Lower lobe of right lung (tissue), 2 donors: ENCODE measurements at regions not wholly inside any gene's neighbourhood (a gene's known extent, or its start where the extent isn't known, plus 50 kb on each side); places are given as distances from the start of the nearest gene placed in this dataset.
A peak's percentile ranks its signal among the peaks of the same experiment; 100 is the strongest.

ENCODE experiments used
- ATAC-seq, 2 donors: fragments of 200-7000 bp; cut with Tn5 transposase; one replicate each; pipeline ENCODE4 v1.9.1; 2020 to 2022; ENCODE audit warnings: mild to moderate bottlenecking in 2 of 2, moderate library complexity in 2 of 2
- DNase-seq: peaks from one replicate; pipeline ENCODE4 v3.0.0-alpha.2; 2020
- H3K27ac ChIP-seq: fragments of 200-600 bp; one replicate; pipeline ENCODE4 v1.8.0; 2022
- H3K27me3 ChIP-seq: fragments of 200-600 bp; one replicate; pipeline ENCODE4 v1.8.0; 2022; ENCODE audit warnings: low read depth
- H3K36me3 ChIP-seq: fragments of 200-600 bp; one replicate; pipeline ENCODE4 v1.8.0; 2022; ENCODE audit warnings: mild to moderate bottlenecking
- H3K4me1 ChIP-seq: fragments of 200-600 bp; one replicate; pipeline ENCODE4 v1.8.0; 2022
- H3K4me3 ChIP-seq: fragments of 200-600 bp; one replicate; pipeline ENCODE4 v1.8.0; 2022; ENCODE audit warnings: mild to moderate bottlenecking
- H3K9me3 ChIP-seq: fragments of 200-600 bp; one replicate; pipeline ENCODE4 v1.8.0; 2022
- intact Hi-C: fragments of 100-400 bp; cut with DNase I; formaldehyde crosslinking; loops from one replicate; pipeline ENCODE4 v1.11.0; 2022
- TF ChIP-seq, protein P1 (sequence below): fragments of 200-600 bp; IDR thresholded peaks from one replicate; pipeline ENCODE4 v1.8.0; 2022; ENCODE audit warnings: antibody characterized with exemption, mild to moderate bottlenecking
- donor health status: DM: no; HTN: yes; CAD: no; lungs with severe emphysema.

DNA sequence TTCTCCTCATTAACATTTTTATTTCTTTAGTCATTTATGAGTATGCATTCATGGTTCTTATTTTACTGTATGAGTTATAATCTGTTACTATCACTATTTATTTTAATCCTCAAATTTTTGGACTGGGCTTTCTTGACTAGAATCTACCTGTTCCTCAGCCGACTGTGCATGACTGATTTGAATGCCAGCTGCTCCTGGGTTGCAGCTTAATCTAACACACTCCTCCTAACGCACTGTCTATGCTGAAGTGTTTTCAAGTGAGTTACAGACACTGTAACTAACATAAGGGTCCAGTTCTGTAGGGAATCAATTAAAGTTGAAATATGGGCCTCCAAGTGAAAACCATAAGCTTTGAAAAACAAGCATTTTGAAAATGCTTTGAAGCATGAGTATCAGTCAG is 137.4 kb upstream of the ARSJ start:
- Histone ChIP-seq H3K36me3 (no peaks in the 10 kb centered on the region), H3K4me3 (no peak overlapping the region), H3K4me1 (no peaks in the 10 kb centered on the region), H3K9me3 (no peaks in the 10 kb centered on the region), H3K27ac (no peak overlapping the region), H3K27me3 (no peaks in the 10 kb centered on the region)
- intact Hi-C loops = no loop called here
- TF ChIP-seq, protein P1, sequence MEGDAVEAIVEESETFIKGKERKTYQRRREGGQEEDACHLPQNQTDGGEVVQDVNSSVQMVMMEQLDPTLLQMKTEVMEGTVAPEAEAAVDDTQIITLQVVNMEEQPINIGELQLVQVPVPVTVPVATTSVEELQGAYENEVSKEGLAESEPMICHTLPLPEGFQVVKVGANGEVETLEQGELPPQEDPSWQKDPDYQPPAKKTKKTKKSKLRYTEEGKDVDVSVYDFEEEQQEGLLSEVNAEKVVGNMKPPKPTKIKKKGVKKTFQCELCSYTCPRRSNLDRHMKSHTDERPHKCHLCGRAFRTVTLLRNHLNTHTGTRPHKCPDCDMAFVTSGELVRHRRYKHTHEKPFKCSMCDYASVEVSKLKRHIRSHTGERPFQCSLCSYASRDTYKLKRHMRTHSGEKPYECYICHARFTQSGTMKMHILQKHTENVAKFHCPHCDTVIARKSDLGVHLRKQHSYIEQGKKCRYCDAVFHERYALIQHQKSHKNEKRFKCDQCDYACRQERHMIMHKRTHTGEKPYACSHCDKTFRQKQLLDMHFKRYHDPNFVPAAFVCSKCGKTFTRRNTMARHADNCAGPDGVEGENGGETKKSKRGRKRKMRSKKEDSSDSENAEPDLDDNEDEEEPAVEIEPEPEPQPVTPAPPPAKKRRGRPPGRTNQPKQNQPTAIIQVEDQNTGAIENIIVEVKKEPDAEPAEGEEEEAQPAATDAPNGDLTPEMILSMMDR = no peak
- DNase-seq (no peak), ATAC-seq (no peak)

- Histone ChIP-seq H3K27ac (no peak overlapping the region), H3K4me1 (no peaks in the 10 kb centered on the region), H3K36me3 (no peaks in the 10 kb centered on the region), H3K4me3 (no peak overlapping the region), H3K27me3 (no peaks in the 10 kb centered on the region), H3K9me3 (no peaks in the 10 kb centered on the region)
- DNase-seq (no peak), ATAC-seq (no peak)
- intact Hi-C loops = no loop called here
- TF ChIP-seq, protein P1 = no peak
Observed at GRCh38 chr4:114121221-114121620, 141.8 kb upstream of the ARSJ start.

DNA sequence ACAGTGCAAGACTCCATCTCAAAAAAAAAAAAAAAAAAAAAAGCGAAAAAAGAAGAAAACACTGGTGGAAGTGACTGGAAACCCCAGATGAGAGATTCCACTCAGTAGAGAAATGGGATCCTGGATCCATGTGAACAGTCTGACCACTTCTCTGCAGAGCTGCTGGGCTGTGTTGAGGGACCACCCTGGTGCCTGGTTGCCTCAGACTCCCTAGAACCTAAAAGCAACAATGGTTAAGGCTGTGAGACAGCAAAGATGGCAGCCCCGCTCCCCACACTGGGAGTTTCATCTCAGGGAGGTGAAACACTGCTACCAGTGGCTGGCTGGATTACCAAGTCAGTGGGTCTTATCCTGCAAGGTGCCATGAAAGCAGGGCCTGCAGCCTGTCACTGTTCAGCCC is 152.8 kb upstream of the ARSJ start:
- no peak overlapping the region for H3K4me3 ChIP-seq
- intact Hi-C loops = no loop called here
- ATAC-seq = no peak

GRCh38 chr4:114132830-114133229 is 153.4 kb upstream of the ARSJ start:
- Histone ChIP-seq H3K27me3 (no peaks in the 10 kb centered on the region), H3K27ac (no peak overlapping the region), H3K9me3 (no peaks in the 10 kb centered on the region), H3K4me3 (no peak overlapping the region), H3K36me3 (no peaks in the 10 kb centered on the region), H3K4me1 (no peaks in the 10 kb centered on the region)
- TF ChIP-seq, protein P1 = peak; percentile 9
- DNase-seq (no peak), ATAC-seq (no peak)
- intact Hi-C loops = no loop called here

More for the DNA sequence above, 152.8 kb upstream of the ARSJ start:
- no peaks in the 10 kb centered on the region for H3K4me1 ChIP-seq
- DNase-seq = no peak
- no peaks in the 10 kb centered on the region for H3K9me3 ChIP-seq
- no peaks in the 10 kb centered on the region for H3K27me3 ChIP-seq
- no peak overlapping the region for H3K27ac ChIP-seq
- TF ChIP-seq, protein P1 = no peak
- no peaks in the 10 kb centered on the region for H3K36me3 ChIP-seq

GRCh38 chr4:114136069-114136468 is 156.6 kb upstream of the ARSJ start:
- Histone ChIP-seq H3K27ac (no peak overlapping the region), H3K4me1 (no peaks in the 10 kb centered on the region), H3K36me3 (no peaks in the 10 kb centered on the region), H3K4me3 (no peak overlapping the region), H3K9me3 (no peaks in the 10 kb centered on the region), H3K27me3 (no peaks in the 10 kb centered on the region)
- intact Hi-C loops = no loop called here
- ATAC-seq (no peak), DNase-seq (no peak)
- TF ChIP-seq, protein P1 = no peak

DNA sequence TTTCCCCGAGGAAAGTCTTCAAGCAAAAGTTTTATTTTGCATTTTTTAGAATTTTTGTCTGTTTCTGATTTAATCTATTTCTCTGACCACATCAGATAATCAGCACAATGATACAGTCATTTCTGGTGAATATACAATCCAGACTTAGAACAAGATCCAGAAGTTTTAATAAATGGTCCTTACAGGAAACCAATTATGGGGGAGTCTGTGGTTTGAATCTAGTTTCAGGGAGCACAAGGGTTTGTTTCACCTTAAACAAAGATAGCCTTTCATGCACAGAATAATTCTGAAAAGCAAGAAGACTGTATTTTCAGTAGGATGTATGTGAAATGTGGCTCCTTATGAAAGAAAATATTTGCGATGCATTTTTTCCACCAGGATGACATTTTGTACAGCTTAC is 158.5 kb upstream of the ARSJ start:
- ATAC-seq (no peak), DNase-seq (no peak)
- no peaks in the 10 kb centered on the region for H3K9me3 ChIP-seq
- no peak overlapping the region for H3K4me3 ChIP-seq
- no peaks in the 10 kb centered on the region for H3K27me3 ChIP-seq
- TF ChIP-seq, protein P1 = no peak
- no peak overlapping the region for H3K27ac ChIP-seq
- no peaks in the 10 kb centered on the region for H3K4me1 ChIP-seq
- no peaks in the 10 kb centered on the region for H3K36me3 ChIP-seq
- intact Hi-C loops = no loop called here
